Heart left ventricle (tissue), 16 donors: ENCODE measurements at regions not wholly inside any gene's neighbourhood (a gene's known extent, or its start where the extent isn't known, plus 50 kb on each side); places are given as distances from the start of the nearest gene placed in this dataset.
A peak's percentile ranks its signal among the peaks of the same experiment; 100 is the strongest.

ENCODE experiments used
- ATAC-seq, 4 donors: fragments of 200-7000 bp; cut with Tn5 transposase; one replicate each; pipeline ENCODE4 v1.9.1; 2020 to 2022; ENCODE audit warnings: moderate library complexity in 4 of 4, mild to moderate bottlenecking in 3 of 4, moderate number of reproducible peaks in 1 of 4
- DNase-seq, 5 donors: peaks; one replicate each; pipeline ENCODE4 v3.0.0-alpha.2; 2020
- H3K27ac ChIP-seq, 12 donors: fragments of 200-600 bp; sonication (generic) in 4 of 12; one replicate each; pipeline versions ENCODE4 v1.5.0 to v1.8.0; 2016 to 2022; ENCODE audit warnings: mild to moderate bottlenecking in 2 of 12
- H3K27me3 ChIP-seq, 9 donors: fragments of 200-600 bp; sonication (generic) in 2 of 9; one replicate each; pipeline versions ENCODE4 v1.5.1 to v1.8.0; 2016 to 2022; ENCODE audit warnings: mild to moderate bottlenecking in 3 of 9
- H3K36me3 ChIP-seq, 9 donors: fragments of 200-600 bp; sonication (generic) in 2 of 9; one replicate each; pipeline versions ENCODE4 v1.5.0 to v1.8.0; 2018 to 2022; ENCODE audit warnings: mild to moderate bottlenecking in 2 of 9
- H3K4me1 ChIP-seq, 12 donors: fragments of 200-600 bp; sonication (generic) in 4 of 12; one replicate each; pipeline versions ENCODE4 v1.5.0 to v1.8.0; 2016 to 2022; ENCODE audit warnings: mild to moderate bottlenecking in 3 of 12
- H3K4me3 ChIP-seq, 12 donors: fragments of 200-600 bp; sonication (generic) in 4 of 12; one replicate each; pipeline versions ENCODE4 v1.5.0 to v1.8.0; 2017 to 2022; ENCODE audit warnings: mild to moderate bottlenecking in 9 of 12, moderate library complexity in 4 of 12
- H3K9me3 ChIP-seq, 12 donors: fragments of 200-600 bp; sonication (generic) in 4 of 12; one replicate each; pipeline versions ENCODE4 v1.5.0 to v1.8.0; 2016 to 2022; ENCODE audit warnings: mild to moderate bottlenecking in 1 of 12
- CTCF ChIP-seq, 12 donors: fragments of 200-600 bp; sonication (generic) in 4 of 12; IDR thresholded peaks; one replicate each; pipeline versions ENCODE4 v1.5.0 to v1.8.0; 2018 to 2022; ENCODE audit warnings: antibody characterized with exemption in 12 of 12, mild to moderate bottlenecking in 5 of 12
- POLR2A ChIP-seq, 2 donors: fragments of 450-650 bp; IDR thresholded peaks; one replicate each; pipeline ENCODE4 v1.6.1; 2017; ENCODE audit warnings: antibody characterized with exemption in 2 of 2, mild to moderate bottlenecking in 2 of 2, moderate library complexity in 2 of 2
- WGBS, 4 donors: extraction: QIAGEN DNeasy Blood & Tissue Kit in 2 of 4; methylation state at CpG; one replicate each; pipeline versions ENCODE4 v1.1.5 to v1.1.7; 2013 to 2018; 5-methylcytosine and 5-hydroxymethylcytosine counted together
- intact Hi-C, 10 donors: fragments of 100-400 bp; cut with DNase I; formaldehyde crosslinking; loops; one replicate each; pipeline versions ENCODE4 v1.11.1 to v1.14.2; 2022
- donor health status: ischemic (EF 13 %, LVEDD 7.1; RV severe dilation, severe dysfunction).
- donor health status: healthy with polysubstance abuse.
- donor health status: DM: no; HTN: yes; CAD: no.
- donor health status: DM: no; HTN: no; CAD: no.
- donor health status: ischemic (EF 25% LVEDD 6.9; RV normal size, moderate dysfunction).
- donor health status: ischemic (EF 25% LVEDD 5.7; RV mildly dilated, moderate dysfunction).
- donor health status: healthy.
- donor health status: DM: yes; HTN: yes; CAD: no.
- donor health status: ischemic (EF 35%, LVEDD 5.7; RV mildly dilated, moderate dysfunction).
- donor health status: nonischemic (EF 11% LVEDD 7.7; RV severe dilation, severe dysfunction).
- donor health status: DM: yes; HTN: yes; CAD: no.
- donor health status: PGD.
- donor health status: ischemic (EF 29% LVEDD 5.4; RV normal size, mild dysfunction).
- donor health status: nonischemic (EF 23%, LVEDD 6.1; RV moderate dilation, normal function).

GRCh38 chr1:22225858-22226589 is 83.1 kb upstream of the WNT4 start:
- no peak for ATAC-seq
- no peak overlapping the region for H3K4me3 ChIP-seq
- H3K4me1 ChIP-seq, result no peaks in the 10 kb centered on the region
- peaks cover 0 to 9% (median 0%) of the 10 kb centered on the region in 12 donors for H3K9me3 ChIP-seq
- no peaks in the 10 kb centered on the region for H3K36me3 ChIP-seq
- TF ChIP-seq CTCF (IDR thresholded peaks at IDR 0.05), result no peak
- no peak overlapping the region for H3K27ac ChIP-seq
- 47 to 63% (median 56%) methylated on average over 6 to 11 of the region's 11 CpGs for WGBS, 4 donors
- peak in 1 of 5 donors; percentile 16 for DNase-seq
- H3K27me3 ChIP-seq, result peaks cover 0 to 24% (median 7%) of the 10 kb centered on the region in 9 donors
- intact Hi-C loops, result no loop called here

- Histone ChIP-seq H3K4me3 (no peak overlapping the region), H3K27me3 (peaks cover 0 to 29% (median 8%) of the 10 kb centered on the region in 9 donors), H3K4me1 (no peaks in the 10 kb centered on the region), H3K27ac (no peak overlapping the region), H3K9me3 (peaks cover 0 to 6% (median 0%) of the 10 kb centered on the region in 12 donors), H3K36me3 (no peaks in the 10 kb centered on the region)
- intact Hi-C loops, result no loop called here
- DNase-seq (peak in 1 of 5 donors; percentile 7), ATAC-seq (no peak)
- no peak for TF ChIP-seq POLR2A (IDR thresholded peaks at IDR 0.05)
- 88 to 92% (median 90%) methylated on average over 8 of the region's 8 CpGs for WGBS, 4 donors
Observed at GRCh38 chr1:22228074-22228473, 85.2 kb upstream of the WNT4 start.

- ATAC-seq, result no peak
- Histone ChIP-seq H3K4me3 (no peak overlapping the region), H3K36me3 (no peaks in the 10 kb centered on the region), H3K4me1 (no peaks in the 10 kb centered on the region), H3K27me3 (peaks cover 0 to 33% (median 8%) of the 10 kb centered on the region in 9 donors), H3K27ac (no peak overlapping the region), H3K9me3 (peaks cover 0 to 6% (median 0%) of the 10 kb centered on the region in 12 donors)
- 55 to 72% (median 62%) methylated on average over 4 to 7 of the region's 7 CpGs for WGBS, 4 donors
- DNase-seq, result peak in 2 of 5 donors; percentile 7 to 27
- intact Hi-C loops, result no loop called here
- no peak for TF ChIP-seq POLR2A (IDR thresholded peaks at IDR 0.05)
- no peak for TF ChIP-seq CTCF (IDR thresholded peaks at IDR 0.05)
Observed at GRCh38 chr1:22228505-22228911, 85.6 kb upstream of the WNT4 start.

- 63 to 79% (median 70%) methylated on average over 2 of the region's 2 CpGs for WGBS, 4 donors
- Histone ChIP-seq H3K27ac (no peak overlapping the region), H3K4me1 (no peaks in the 10 kb centered on the region), H3K9me3 (peaks cover 0 to 6% (median 0%) of the 10 kb centered on the region in 12 donors), H3K36me3 (no peaks in the 10 kb centered on the region), H3K27me3 (peaks cover 0 to 42% (median 12%) of the 10 kb centered on the region in 9 donors), H3K4me3 (no peak overlapping the region)
- intact Hi-C loops, result no loop called here
- DNase-seq (peak in 1 of 5 donors; percentile 22), ATAC-seq (no peak)
- TF ChIP-seq POLR2A (IDR thresholded peaks at IDR 0.05), result no peak
- no peak for TF ChIP-seq CTCF (IDR thresholded peaks at IDR 0.05)
Observed at GRCh38 chr1:22229379-22229778, 86.5 kb upstream of the WNT4 start.
